ENCODE measurements at regions not wholly inside any gene's neighbourhood (a gene's known extent, or its start where the extent isn't known, plus 50 kb on each side); places are given as distances from the start of the nearest gene placed in this dataset.
A peak's percentile ranks its signal among the peaks of the same experiment; 100 is the strongest.

DNA sequence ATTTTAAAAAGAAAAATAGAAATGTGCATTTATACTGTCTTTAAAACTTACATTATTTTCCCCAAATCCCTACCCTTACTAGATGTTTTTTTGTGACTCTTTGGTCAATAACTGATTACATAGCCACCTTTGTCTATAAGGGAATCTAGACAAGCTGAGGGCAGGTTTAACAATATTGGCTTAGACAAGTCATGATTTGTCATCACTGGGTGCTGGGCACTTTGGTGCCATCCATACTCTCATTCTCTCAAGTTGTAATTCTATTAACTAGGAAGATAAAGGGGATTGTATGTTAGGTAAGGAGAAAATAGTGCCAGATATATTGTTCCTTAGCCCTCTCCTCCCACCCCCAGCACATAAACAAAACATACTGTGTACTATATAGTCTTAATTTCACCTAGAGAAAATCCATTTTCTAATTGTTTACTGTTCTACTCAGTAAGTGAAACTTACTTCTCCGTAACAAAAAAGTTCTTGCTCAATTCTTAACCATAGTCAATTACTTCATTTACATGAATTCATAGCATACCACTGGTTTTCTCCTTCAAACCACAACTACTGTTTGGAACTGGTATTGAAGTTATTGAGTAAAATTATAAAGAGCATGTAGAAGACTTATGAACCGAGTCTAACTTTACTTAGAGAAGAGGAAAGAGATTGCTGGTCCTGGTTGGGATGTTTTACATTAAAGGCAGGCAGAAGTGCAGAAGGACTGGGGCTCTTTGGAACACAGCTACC lies 877.1 kb downstream of the PDCD6IP start:
- Histone ChIP-seq H3K4me1 (ENCODE audit: control insufficient read depth, insufficient read depth, low read length) (no peaks in the 10 kb centered on the region), H3K27ac (ENCODE audit: low read length) (no peak overlapping the region), H3K36me3 (ENCODE audit: control insufficient read depth, insufficient read depth, low read length) (no peaks in the 10 kb centered on the region), H3K9me3 (ENCODE audit: control insufficient read depth, insufficient read depth, low read depth, low read length) (no peaks in the 10 kb centered on the region), H3K27me3 (ENCODE audit: control insufficient read depth, insufficient read depth, low read length) (no peaks in the 10 kb centered on the region), H3K4me3 (ENCODE audit: low read depth in 2 of 2, low read length in 2 of 2) (no peak overlapping the region)
- ChIA-PET POLR2A (no interaction called here), CTCF (no interaction called here)
- in situ Hi-C loops (cut with HindIII; ENCODE audit: low pct_unique_long_range_greater_than_20kb, low sequenced_read_pairs): no loop called here
- DNase-seq (ENCODE audit: low read depth, low spot score) (no peak), ATAC-seq (no peak)
- intact Hi-C loops (cut with micrococcal nuclease; ENCODE audit: unreplicated experiment): no loop called here
- TF ChIP-seq TCF7L2 (IDR thresholded peaks at IDR 0.05; ENCODE audit: low read depth, low read length) (no peak), POLR2AphosphoS5 (IDR thresholded peaks at IDR 0.05; ENCODE audit: low read depth, low read length) (no peak), SIN3A (IDR thresholded peaks at IDR 0.05; ENCODE audit: borderline replicate concordance, insufficient read depth, low read depth, low read length) (no peak)
- TF ChIP-seq, protein P1, sequence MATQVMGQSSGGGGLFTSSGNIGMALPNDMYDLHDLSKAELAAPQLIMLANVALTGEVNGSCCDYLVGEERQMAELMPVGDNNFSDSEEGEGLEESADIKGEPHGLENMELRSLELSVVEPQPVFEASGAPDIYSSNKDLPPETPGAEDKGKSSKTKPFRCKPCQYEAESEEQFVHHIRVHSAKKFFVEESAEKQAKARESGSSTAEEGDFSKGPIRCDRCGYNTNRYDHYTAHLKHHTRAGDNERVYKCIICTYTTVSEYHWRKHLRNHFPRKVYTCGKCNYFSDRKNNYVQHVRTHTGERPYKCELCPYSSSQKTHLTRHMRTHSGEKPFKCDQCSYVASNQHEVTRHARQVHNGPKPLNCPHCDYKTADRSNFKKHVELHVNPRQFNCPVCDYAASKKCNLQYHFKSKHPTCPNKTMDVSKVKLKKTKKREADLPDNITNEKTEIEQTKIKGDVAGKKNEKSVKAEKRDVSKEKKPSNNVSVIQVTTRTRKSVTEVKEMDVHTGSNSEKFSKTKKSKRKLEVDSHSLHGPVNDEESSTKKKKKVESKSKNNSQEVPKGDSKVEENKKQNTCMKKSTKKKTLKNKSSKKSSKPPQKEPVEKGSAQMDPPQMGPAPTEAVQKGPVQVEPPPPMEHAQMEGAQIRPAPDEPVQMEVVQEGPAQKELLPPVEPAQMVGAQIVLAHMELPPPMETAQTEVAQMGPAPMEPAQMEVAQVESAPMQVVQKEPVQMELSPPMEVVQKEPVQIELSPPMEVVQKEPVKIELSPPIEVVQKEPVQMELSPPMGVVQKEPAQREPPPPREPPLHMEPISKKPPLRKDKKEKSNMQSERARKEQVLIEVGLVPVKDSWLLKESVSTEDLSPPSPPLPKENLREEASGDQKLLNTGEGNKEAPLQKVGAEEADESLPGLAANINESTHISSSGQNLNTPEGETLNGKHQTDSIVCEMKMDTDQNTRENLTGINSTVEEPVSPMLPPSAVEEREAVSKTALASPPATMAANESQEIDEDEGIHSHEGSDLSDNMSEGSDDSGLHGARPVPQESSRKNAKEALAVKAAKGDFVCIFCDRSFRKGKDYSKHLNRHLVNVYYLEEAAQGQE (IDR thresholded peaks at IDR 0.05; ENCODE audit: insufficient read depth in 1 of 2, low read depth in 2 of 2, low read length in 1 of 2): no peak
- TF ChIP-seq, protein P2, sequence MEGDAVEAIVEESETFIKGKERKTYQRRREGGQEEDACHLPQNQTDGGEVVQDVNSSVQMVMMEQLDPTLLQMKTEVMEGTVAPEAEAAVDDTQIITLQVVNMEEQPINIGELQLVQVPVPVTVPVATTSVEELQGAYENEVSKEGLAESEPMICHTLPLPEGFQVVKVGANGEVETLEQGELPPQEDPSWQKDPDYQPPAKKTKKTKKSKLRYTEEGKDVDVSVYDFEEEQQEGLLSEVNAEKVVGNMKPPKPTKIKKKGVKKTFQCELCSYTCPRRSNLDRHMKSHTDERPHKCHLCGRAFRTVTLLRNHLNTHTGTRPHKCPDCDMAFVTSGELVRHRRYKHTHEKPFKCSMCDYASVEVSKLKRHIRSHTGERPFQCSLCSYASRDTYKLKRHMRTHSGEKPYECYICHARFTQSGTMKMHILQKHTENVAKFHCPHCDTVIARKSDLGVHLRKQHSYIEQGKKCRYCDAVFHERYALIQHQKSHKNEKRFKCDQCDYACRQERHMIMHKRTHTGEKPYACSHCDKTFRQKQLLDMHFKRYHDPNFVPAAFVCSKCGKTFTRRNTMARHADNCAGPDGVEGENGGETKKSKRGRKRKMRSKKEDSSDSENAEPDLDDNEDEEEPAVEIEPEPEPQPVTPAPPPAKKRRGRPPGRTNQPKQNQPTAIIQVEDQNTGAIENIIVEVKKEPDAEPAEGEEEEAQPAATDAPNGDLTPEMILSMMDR (IDR thresholded peaks at IDR 0.05): no peak
- BruUV-seq (replicated peaks): no TSS peak

DNA sequence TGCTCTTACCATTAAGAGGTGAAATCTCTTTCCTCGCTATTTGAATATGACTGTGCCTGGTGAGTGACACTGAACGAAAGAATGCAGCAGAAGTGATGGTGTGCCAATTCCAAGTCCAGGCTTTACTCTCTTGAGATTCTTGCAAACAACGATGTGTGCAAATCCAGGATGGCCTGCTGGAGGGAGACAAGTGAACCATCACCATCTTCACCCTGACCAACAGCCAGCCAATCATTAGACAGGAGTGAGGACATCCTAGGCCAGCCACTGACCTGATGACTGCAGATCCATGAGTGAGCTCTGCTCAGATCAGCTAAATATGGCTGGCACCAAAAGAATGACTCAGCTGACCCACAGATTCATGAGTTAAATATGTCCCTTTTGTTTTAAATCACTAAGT lies 878.0 kb downstream of the PDCD6IP start:
- ATAC-seq: no peak
- TF ChIP-seq, protein P1 (IDR thresholded peaks at IDR 0.05; ENCODE audit: insufficient read depth in 1 of 2, low read depth in 2 of 2, low read length in 1 of 2): no peak
- TF ChIP-seq TCF7L2 (IDR thresholded peaks at IDR 0.05; ENCODE audit: low read depth, low read length): no peak
- TF ChIP-seq SIN3A (IDR thresholded peaks at IDR 0.05; ENCODE audit: borderline replicate concordance, insufficient read depth, low read depth, low read length): no peak
- TF ChIP-seq, protein P2 (IDR thresholded peaks at IDR 0.05): no peak
- TF ChIP-seq POLR2AphosphoS5 (IDR thresholded peaks at IDR 0.05; ENCODE audit: low read depth, low read length): no peak
- POLR2A ChIA-PET: no interaction called here

More for the DNA sequence above, 878.0 kb downstream of the PDCD6IP start:
- CTCF ChIA-PET: no interaction called here
- Histone ChIP-seq H3K4me1 (ENCODE audit: control insufficient read depth, insufficient read depth, low read length) (no peaks in the 10 kb centered on the region), H3K4me3 (ENCODE audit: low read depth in 2 of 2, low read length in 2 of 2) (no peak overlapping the region), H3K27me3 (ENCODE audit: control insufficient read depth, insufficient read depth, low read length) (no peaks in the 10 kb centered on the region), H3K9me3 (ENCODE audit: control insufficient read depth, insufficient read depth, low read depth, low read length) (no peaks in the 10 kb centered on the region), H3K36me3 (ENCODE audit: control insufficient read depth, insufficient read depth, low read length) (no peaks in the 10 kb centered on the region), H3K27ac (ENCODE audit: low read length) (no peak overlapping the region)
- intact Hi-C loops (cut with micrococcal nuclease; ENCODE audit: unreplicated experiment) (no loop called here), in situ Hi-C loops (cut with HindIII; ENCODE audit: low pct_unique_long_range_greater_than_20kb, low sequenced_read_pairs) (no loop called here)
- peak; percentile 8 for DNase-seq (ENCODE audit: low read depth, low spot score)
- BruUV-seq (replicated peaks): no TSS peak
